Right renal cortex interstitium (tissue), 3 donors: ENCODE measurements at regions not wholly inside any gene's neighbourhood (a gene's known extent, or its start where the extent isn't known, plus 50 kb on each side); places are given as distances from the start of the nearest gene placed in this dataset.
"Not testable (repeated sequence)": the region's sequence is repeated elsewhere in the genome, so short reads cannot be mapped to it uniquely, and the experiment has no call there.

Experiments used
- DNase-seq, 3 donors: peaks; one replicate each; pipeline ENCODE4 v3.0.0-alpha.2; 2013; ENCODE audit warnings: low read depth in 3 of 3, low spot score in 2 of 3

- no peak for DNase-seq
Measured at GRCh38 chr6:139519097-139519496, 144.6 kb upstream of the CITED2 start.

DNA sequence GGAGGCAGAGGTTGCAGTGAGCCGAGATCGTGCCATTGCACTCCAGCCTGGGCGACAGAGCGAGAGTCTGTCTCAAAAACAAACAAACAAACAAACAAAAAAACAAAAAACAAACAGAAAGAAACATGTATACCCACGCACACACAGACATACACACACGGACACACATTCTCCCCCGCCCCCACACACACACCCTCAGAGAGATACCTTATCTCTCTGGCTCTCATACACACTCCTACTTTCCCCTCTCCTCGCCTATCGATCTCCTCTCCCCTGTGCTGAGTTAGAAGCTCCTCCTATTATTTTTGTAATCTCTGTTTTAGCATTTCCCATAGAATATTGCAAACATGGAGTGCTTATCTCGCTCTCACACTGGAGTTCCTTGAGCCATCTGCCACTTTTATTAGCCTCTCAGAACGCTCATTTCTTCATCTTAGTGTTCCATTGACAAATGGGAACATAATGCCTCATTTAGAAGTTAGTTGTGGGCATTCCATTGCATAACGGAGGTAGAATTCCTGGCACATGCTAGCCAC is 144.2 kb upstream of the CITED2 start:
- DNase-seq, result no peak

DNA sequence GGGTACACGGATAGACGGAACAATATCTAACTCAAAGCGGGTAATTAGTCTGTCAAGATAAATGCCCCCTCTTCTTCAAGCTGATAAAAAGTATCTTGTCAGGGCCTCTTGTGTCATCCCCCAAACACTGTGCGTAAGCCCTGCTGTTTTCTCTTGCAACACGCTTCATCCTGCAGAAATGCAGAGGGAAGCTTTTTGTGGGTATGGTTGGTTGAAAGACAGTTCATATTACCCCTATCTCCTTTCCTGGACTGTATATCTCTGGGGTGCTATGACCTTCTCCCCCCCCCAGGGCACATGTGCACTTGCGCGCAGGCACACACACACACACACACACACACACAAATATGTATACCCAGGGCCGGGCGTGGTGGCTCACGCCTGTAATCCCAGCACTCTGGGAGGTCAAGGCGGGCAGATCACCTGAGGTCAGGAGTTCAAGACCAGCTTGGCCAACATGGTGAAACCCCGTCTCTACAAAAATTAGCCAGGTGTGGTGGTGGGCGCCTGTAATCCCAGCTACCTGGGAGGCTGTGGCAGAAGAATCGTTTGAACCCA is 143.6 kb upstream of the CITED2 start:
- not testable (repeated sequence) for DNase-seq

- DNase-seq, result no peak
Measured at GRCh38 chr6:139515511-139515910, 141.1 kb upstream of the CITED2 start.

GRCh38 chr6:139514819-139515218 is 140.4 kb upstream of the CITED2 start:
- DNase-seq, result no peak

- DNase-seq, result no peak
Measured at GRCh38 chr6:139510040-139510790, 135.8 kb upstream of the CITED2 start.

GRCh38 chr6:139509167-139509566 is 134.7 kb upstream of the CITED2 start:
- DNase-seq, result no peak

DNA sequence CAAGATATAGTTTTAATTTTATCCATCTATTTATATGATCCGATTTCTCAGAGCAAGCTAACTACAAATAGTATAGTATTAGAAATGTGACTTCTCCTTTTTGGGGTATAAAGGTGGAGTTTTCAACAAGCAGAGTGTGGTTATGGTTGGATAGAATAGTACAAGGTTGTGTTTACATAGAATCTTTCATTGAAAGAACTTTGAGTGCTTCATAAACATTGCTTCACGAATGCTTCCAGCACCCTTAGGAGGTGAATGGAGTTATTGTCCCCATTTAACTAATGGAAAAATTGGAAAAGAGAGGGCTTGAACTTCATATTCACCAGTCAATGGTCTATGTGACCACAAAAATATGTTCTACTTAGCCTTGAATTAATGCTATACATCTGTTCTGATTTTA is 134.1 kb upstream of the CITED2 start:
- no peak for DNase-seq

DNA sequence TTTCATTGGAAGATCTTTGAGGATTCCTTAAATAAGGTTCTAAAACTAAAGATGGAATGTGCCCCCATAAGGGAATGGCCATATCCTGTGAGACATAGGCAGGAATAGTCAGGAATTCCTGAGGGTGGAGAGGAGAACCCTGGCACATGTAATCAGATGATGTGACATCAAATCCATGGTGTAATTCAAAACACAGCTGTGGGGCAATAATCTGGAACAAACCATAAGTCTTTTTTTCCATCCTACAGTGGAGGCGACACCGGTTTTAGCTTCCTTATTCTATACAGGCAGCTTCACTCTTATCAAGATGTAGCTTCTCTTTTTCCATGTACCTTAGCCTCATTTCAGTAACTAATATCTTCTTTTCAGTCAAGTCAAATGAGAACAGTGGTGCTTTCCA is 133.6 kb upstream of the CITED2 start:
- DNase-seq, result no peak

DNA sequence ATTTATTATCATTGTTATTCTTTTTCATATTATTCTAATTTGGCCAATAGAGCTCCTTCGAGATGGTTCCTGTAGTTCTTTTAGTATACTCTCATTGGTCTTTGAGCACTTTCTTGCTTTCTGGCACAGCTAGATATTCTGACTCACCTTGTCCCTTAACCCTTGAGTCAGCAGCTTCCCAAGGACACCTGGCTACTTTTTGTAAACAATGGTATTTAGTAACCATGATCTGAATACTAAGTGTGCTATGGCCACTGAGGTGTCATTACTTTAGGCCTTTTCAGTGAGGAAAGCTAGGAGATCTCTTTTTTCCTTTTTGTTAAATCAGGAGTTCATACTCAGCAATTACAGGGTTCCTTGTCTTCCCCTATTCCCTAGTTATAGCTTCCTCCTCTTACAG is 126.5 kb upstream of the CITED2 start:
- no peak for DNase-seq

DNA sequence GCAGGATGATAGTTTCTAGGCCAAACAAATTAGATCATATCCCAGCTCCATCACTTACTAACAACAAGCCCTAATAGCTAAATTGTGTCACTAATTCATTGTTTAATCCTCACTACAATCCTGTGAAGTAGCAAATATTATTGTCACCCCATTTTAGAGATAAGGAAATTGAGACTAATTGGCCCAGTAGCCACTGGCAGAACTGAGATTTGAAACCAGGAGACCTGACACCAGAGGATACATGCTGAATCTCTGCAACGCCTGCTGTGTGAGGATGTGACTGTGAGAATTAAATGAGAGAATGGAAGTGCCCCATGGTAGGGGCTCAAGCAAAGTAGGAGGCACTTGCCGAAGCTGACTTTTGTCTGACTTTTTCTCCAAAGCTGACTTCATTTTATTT is 124.3 kb upstream of the CITED2 start:
- DNase-seq, result no peak

DNA sequence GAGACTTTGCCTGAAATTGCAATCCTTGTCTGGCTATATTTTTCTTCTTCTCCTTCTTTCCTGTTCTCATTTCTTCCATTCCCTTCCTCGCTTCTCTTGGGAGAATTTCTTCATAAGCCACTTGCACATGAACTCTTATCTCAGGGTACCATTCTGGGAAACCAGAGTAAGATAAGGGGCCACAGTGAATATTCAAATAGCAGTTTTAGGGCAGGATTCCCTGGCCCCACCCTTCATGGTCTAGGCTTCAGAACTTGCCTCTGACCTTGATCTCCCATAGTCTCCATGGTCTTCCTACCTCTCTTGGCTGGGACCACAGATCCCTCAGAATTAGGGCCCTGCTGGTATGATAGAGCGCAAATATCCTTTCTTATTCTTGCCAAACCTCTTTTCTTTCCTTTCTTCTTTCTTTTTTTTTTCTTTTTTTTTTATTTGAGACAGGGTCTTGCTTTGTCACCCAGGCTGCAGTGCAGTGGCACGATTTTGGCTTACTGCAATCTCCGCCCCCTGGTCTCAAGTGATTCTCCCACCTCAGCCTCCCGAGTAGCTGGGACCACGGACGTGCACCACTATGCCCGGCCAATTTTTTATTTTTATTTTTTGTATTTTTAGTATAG is 123.0 kb upstream of the CITED2 start:
- no peak for DNase-seq

DNA sequence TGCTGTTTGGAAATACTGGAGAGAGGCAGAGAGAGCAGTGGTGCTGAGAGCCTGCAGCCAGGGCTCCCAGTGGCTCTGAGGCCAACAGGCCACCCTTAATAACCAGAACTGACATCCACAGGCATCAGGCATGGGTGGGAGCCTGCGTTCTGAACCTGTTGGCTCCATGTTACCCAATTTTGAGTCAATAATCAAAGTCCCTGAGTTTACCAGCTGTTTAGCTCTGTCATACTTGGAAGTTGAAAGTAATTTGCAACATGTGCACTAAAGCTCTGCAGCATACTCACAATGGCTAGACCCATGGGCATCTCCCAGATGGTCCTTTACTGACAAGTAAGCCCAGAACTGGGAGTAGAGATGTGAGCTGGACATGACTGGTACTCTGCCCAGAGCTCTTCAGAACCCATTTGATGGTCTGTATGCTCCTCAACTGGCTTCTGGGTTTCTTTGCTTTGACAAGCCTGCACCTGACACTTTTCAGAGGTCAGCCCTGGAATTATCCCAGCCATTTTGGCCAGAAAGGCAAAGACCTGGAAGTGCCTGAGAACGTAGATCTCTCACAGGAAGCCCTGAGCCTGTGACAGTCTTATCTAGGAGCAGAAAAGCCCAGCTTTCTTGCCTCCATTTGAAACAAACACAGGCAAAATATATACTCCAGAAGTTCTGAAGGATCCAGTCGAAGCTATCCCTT is 122.4 kb upstream of the CITED2 start:
- no peak for DNase-seq

DNA sequence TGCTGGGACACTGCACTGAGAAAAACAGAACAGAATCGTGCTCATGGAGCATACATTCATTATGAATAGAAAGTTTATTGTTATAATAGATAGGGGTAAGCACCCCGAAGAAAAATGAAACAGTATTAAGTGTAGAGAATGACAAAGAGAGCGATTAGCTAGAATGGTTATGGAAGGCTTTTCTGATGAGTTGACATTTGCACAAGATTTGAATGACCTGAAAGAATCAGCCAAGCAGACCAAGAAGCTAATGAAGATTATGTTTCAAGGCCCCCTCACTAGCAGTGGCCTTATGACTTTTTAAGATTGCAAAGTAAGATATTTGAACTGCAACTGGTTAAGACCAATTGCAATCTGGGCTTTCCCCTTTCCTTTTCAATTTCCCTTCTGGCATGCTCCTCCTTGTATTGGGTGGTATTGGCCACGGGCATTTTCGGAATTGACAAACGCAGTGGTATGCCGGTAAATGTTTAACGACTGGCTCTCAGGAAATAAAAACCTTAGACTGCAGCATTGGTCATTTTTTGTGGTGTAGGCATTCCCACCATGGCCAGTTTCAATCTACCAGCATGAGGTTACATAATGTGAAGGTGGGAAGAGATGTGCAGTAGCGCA is 120.0 kb upstream of the CITED2 start:
- DNase-seq, result no peak

DNA sequence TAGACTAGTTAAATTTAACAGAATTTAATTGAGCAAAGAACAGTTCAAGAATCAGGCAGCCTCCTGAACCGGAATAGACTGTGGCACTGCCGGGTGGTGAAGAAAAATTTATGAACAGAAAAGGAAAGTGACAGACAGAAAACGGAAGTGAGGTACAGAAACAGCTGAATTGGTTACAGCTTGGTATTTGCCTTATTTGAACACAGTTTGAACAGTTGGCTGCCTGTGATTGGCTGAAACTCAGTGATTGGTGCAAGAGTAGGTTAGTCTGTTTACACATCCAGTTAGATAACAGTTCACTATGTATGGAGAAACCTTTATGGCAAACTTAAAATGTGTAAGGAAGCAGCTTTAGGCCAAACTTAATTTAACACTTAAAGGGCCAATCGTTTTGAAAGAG is 116.0 kb upstream of the CITED2 start:
- no peak for DNase-seq

- no peak for DNase-seq
Measured at GRCh38 chr6:139486476-139486799, 112.0 kb upstream of the CITED2 start.

GRCh38 chr6:139485742-139486475 is 111.5 kb upstream of the CITED2 start:
- no peak for DNase-seq

DNA sequence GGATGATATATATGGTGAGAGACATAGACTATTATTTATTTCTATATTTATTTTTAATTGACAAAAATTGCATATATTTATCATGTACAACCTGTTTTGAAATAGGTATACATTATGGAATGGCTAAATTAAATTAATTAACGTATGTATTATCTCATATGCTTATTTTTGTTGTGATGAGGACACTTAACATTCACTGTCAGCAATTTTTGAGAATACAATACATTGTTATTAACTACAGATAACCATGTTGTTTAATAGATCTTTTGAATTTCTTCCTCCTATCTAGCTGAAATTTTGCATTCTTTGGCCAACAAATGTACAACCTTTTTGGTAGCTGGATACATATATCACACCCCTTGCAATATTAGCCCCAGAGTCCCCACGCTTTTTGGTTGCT is 110.7 kb upstream of the CITED2 start:
- DNase-seq, result no peak

- no peak for DNase-seq
Measured at GRCh38 chr6:139483079-139483478, 108.6 kb upstream of the CITED2 start.

DNA sequence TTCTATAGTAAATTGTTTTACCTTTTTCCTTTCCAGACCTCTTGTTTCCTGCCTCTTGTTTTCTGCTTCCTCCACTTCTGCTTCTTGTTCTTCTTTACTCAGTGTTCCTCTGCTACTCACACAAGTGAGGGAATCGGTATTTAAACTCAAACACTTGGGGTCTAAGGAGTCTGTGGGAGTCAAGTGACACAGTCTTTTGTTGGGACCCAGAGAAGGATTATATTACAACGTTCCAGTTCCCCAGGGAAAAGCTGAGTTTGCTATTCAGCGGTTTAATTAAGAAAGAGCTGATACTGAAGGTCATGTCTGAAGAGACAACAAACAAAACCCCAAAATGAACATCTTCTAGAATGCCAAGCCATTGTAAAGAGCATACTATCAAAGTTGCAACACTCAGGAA is 107.8 kb upstream of the CITED2 start:
- DNase-seq, result no peak
